ENCODE measurements at regions not wholly inside any gene's neighbourhood (a gene's known extent, or its start where the extent isn't known, plus 50 kb on each side); places are given as distances from the start of the nearest gene placed in this dataset.

DNA sequence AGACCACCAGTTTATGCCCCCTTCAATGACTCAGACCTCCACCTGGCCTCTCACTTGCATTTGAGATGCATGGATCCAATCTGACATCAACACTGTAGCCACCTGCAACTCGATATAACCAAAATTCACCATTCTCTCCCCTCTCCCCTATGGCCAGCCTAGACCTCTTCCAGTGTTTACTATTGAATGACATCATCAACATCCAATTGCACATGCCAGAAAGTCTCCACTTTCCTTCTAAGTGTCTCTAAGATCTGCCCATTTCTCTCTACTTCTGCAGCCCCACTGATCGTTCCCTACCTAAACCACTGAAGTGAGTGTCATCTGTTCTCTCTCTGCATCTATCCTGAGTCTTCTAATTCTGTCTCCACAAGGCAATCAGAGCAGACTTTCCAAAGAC is 151.3 kb upstream of the APCDD1 start:
- Histone ChIP-seq H3K9me1 (ENCODE audit: control insufficient read depth, extremely low read depth, insufficient read depth, low read length) (no peaks in the 10 kb centered on the region), H3K4me2 (ENCODE audit: control insufficient read depth, extremely low read depth, insufficient read depth, low read depth, low read length) (no peak overlapping the region), H3K9me3 (ENCODE audit: control insufficient read depth, low read depth, low read length) (no peaks in the 10 kb centered on the region), H2AFZ (ENCODE audit: control insufficient read depth, low read length) (no peak overlapping the region), H3K9ac (ENCODE audit: control insufficient read depth, extremely low read depth, insufficient read depth, low read length) (no peak overlapping the region), H4K20me1 (ENCODE audit: control insufficient read depth, extremely low read depth, insufficient read depth, low read length) (no peaks in the 10 kb centered on the region), H3K27me3 (ENCODE audit: control insufficient read depth, extremely low read depth, insufficient read depth, low read length) (no peaks in the 10 kb centered on the region), H3K36me3 (ENCODE audit: control insufficient read depth in 2 of 2, extremely low read depth in 1 of 2, insufficient read depth in 2 of 2, low read length in 2 of 2) (no peaks in the 10 kb centered on the region), H3K4me1 (ENCODE audit: control insufficient read depth, extremely low read depth, insufficient read depth, low read length) (peaks cover 7% of the 10 kb centered on the region), H3K79me2 (ENCODE audit: control insufficient read depth, insufficient read depth, low read length) (no peaks in the 10 kb centered on the region), H3K4me3 (ENCODE audit: control insufficient read depth in 2 of 3, extremely low read depth in 1 of 3, insufficient read depth in 2 of 3, low read depth in 1 of 3, low read length in 3 of 3) (no peak overlapping the region), H3K27ac (ENCODE audit: control insufficient read depth, insufficient read depth, low read length) (no peak overlapping the region)
- FAIRE-seq (no peak), DNase-seq (ENCODE audit: low read depth, low spot score) (no peak)
- TF ChIP-seq EZH2 (IDR thresholded peaks at IDR 0.05; ENCODE audit: low read length): no peak
- TF ChIP-seq, protein P1, sequence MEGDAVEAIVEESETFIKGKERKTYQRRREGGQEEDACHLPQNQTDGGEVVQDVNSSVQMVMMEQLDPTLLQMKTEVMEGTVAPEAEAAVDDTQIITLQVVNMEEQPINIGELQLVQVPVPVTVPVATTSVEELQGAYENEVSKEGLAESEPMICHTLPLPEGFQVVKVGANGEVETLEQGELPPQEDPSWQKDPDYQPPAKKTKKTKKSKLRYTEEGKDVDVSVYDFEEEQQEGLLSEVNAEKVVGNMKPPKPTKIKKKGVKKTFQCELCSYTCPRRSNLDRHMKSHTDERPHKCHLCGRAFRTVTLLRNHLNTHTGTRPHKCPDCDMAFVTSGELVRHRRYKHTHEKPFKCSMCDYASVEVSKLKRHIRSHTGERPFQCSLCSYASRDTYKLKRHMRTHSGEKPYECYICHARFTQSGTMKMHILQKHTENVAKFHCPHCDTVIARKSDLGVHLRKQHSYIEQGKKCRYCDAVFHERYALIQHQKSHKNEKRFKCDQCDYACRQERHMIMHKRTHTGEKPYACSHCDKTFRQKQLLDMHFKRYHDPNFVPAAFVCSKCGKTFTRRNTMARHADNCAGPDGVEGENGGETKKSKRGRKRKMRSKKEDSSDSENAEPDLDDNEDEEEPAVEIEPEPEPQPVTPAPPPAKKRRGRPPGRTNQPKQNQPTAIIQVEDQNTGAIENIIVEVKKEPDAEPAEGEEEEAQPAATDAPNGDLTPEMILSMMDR (optimal IDR thresholded peaks at IDR 0.05 in 1 of 3, IDR thresholded peaks at IDR 0.05 in 1 of 3, conservative IDR thresholded peaks at IDR 0.05 in 1 of 3; ENCODE audit: extremely low read depth in 1 of 3, insufficient read depth in 2 of 3, low read length in 3 of 3): no peak
- dilution Hi-C loops (cut with MboI; ENCODE audit: extremely low pct_ligation_motif_present, low sequenced_read_pairs): no loop called here

DNA sequence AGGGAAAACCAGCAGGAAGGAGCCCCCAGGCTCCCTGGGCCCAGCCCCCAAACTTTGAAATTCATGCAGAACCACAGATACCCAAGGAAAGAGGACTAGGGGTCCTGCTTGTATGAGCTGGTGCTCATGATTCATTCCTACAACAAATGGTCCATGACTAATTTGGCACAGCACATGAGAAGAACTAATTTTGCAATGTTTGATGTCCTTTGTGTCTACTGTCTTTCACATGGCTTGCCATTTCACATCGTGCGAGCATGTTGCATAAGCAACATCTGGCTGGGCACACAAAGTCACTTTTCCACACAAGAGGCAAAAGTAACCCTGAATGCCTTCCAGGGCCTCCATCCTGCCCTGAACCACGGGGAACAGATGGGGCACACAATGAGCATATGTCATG is 149.6 kb upstream of the APCDD1 start:
- DNase-seq (ENCODE audit: low read depth, low spot score): peak; percentile 9
- Histone ChIP-seq H3K79me2 (ENCODE audit: control insufficient read depth, insufficient read depth, low read length) (no peaks in the 10 kb centered on the region), H3K9me1 (ENCODE audit: control insufficient read depth, extremely low read depth, insufficient read depth, low read length) (no peaks in the 10 kb centered on the region), H2AFZ (ENCODE audit: control insufficient read depth, low read length) (no peak overlapping the region), H3K9ac (ENCODE audit: control insufficient read depth, extremely low read depth, insufficient read depth, low read length) (no peak overlapping the region), H3K4me1 (ENCODE audit: control insufficient read depth, extremely low read depth, insufficient read depth, low read length) (peaks cover 7% of the 10 kb centered on the region), H3K27ac (ENCODE audit: control insufficient read depth, insufficient read depth, low read length) (no peak overlapping the region), H3K27me3 (ENCODE audit: control insufficient read depth, extremely low read depth, insufficient read depth, low read length) (no peaks in the 10 kb centered on the region), H3K36me3 (ENCODE audit: control insufficient read depth in 2 of 2, extremely low read depth in 1 of 2, insufficient read depth in 2 of 2, low read length in 2 of 2) (no peaks in the 10 kb centered on the region), H3K4me3 (ENCODE audit: control insufficient read depth in 2 of 3, extremely low read depth in 1 of 3, insufficient read depth in 2 of 3, low read depth in 1 of 3, low read length in 3 of 3) (no peak overlapping the region), H4K20me1 (ENCODE audit: control insufficient read depth, extremely low read depth, insufficient read depth, low read length) (no peaks in the 10 kb centered on the region), H3K4me2 (ENCODE audit: control insufficient read depth, extremely low read depth, insufficient read depth, low read depth, low read length) (no peak overlapping the region), H3K9me3 (ENCODE audit: control insufficient read depth, low read depth, low read length) (no peaks in the 10 kb centered on the region)
- dilution Hi-C loops (cut with MboI; ENCODE audit: extremely low pct_ligation_motif_present, low sequenced_read_pairs): no loop called here
- peak; percentile 29 for FAIRE-seq
- TF ChIP-seq, protein P1 (optimal IDR thresholded peaks at IDR 0.05 in 1 of 3, IDR thresholded peaks at IDR 0.05 in 1 of 3, conservative IDR thresholded peaks at IDR 0.05 in 1 of 3; ENCODE audit: extremely low read depth in 1 of 3, insufficient read depth in 2 of 3, low read length in 3 of 3): no peak
- TF ChIP-seq EZH2 (IDR thresholded peaks at IDR 0.05; ENCODE audit: low read length): no peak

Data from keratinocyte (primary cell).